Hematopoietic multipotent progenitor cell treated with erythropoietin and hydrocortisone succinate and interleukin-3 and kit ligand, for 6 days (in vitro differentiated cells): ENCODE measurements at regions not wholly inside any gene's neighbourhood (a gene's known extent, or its start where the extent isn't known, plus 50 kb on each side); places are given as distances from the start of the nearest gene placed in this dataset.

Experiments used
- DNase-seq: peaks from one replicate; pipeline ENCODE4 v3.0.0-alpha.2; 2015

DNA sequence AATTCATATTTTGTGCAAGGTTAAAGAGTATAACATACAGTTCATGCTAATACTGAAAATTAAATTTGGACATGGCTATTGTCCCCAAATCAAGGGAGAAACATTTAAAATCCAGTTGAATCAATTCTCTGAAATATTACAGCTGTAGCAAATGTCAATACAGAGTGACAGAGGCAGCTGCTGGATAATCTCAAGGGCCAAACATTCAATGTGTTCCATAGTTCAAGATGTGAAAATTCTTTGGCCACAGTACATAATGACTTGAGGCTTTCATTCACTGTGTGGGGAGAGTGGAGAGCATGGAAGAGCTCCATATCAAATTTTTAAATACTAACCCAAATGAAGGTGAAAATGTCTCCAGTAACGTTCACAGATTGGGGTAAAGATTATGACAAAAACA, 1192.8 kb upstream of the CADM2 start:
- DNase-seq: no peak

- DNase-seq: no peak
These were observed 1188.8 kb upstream of the CADM2 start for GRCh38 chr3:83769791-83770663.

GRCh38 chr3:83770664-83771402, 1188.0 kb upstream of the CADM2 start:
- DNase-seq: no peak

DNA sequence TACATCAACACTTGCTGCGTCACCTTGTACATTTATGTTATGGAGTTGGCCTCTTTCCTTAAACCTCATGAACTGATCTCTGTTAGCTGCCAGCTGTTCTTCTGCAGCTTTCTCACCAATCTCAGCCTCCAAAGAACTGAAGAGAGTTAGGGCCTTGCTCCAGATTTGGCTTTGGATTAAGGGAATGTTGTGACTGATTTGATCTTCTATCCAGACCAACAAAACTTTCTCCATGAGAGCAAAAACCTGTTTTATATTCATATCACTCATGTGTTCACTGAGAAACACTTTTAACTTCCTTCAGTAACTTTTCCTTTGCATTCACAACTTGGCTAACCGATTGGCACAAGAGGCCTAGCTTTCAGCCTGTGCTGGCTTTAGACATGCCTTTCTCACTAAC, 1156.0 kb upstream of the CADM2 start:
- no peak for DNase-seq

- no peak for DNase-seq
These were observed 1151.3 kb upstream of the CADM2 start for GRCh38 chr3:83807511-83807910.

- no peak for DNase-seq
These were observed 1145.6 kb upstream of the CADM2 start for GRCh38 chr3:83813176-83813575.

DNA sequence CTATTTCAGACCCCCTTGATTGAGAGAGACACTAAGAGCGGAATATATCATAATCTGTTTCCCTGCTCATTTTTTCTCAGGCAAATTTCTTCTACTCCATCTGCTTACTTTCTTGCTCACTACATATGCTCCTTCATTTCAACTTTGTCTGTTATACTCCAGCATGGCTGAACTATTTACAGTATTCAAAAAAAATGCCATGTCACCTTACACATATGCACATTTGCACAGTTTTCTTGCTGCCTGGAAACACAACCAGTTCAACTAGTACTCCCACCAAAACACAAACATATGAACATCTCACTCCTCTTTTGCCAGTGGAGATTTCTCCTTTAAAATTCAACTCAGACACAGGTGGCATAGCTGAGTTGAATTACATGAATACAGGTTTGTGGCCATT, 1142.1 kb upstream of the CADM2 start:
- DNase-seq: no peak

- no peak for DNase-seq
These were observed 1137.3 kb upstream of the CADM2 start for GRCh38 chr3:83821506-83821905.

DNA sequence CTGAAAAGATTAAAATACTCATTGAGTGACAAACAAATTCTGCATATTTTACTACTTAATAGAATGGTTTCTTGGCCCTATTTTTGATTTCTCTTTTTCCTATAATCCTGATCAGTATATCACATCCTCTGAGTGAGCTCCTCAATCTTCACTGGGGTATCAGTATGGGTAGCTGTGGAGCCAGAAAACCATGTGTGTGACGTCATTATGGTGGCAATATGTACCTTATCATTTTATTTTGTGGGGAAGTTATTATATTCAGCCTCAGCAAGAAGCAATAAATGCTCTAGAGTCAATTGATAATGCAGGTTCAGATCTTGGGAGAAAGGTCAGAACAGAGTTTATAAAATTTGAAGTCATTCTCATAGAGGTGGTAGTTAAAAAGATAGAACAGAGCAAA, 1135.7 kb upstream of the CADM2 start:
- no peak for DNase-seq

- no peak for DNase-seq
These were observed 1123.7 kb upstream of the CADM2 start for GRCh38 chr3:83835040-83835439.

DNA sequence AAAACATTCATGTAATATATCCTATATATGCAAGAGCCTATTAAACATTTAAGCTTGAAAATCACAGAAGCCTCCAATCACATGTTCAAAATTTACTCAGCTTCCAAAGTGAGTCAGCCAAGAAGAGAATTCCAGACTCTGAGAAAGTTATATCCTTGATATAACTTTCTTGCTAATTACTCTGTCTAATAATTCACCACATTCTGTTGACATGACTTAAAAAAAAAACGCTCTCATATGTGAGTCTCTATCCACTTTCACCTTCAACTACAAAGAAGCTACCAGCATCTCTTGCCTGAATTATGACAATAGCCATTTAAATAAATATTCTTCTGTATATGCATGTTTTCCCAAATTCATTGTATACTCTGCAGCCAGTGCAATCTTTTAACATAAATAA, 1116.3 kb upstream of the CADM2 start:
- no peak for DNase-seq

- DNase-seq: no peak
These were observed 1115.1 kb upstream of the CADM2 start for GRCh38 chr3:83843716-83844115.

DNA sequence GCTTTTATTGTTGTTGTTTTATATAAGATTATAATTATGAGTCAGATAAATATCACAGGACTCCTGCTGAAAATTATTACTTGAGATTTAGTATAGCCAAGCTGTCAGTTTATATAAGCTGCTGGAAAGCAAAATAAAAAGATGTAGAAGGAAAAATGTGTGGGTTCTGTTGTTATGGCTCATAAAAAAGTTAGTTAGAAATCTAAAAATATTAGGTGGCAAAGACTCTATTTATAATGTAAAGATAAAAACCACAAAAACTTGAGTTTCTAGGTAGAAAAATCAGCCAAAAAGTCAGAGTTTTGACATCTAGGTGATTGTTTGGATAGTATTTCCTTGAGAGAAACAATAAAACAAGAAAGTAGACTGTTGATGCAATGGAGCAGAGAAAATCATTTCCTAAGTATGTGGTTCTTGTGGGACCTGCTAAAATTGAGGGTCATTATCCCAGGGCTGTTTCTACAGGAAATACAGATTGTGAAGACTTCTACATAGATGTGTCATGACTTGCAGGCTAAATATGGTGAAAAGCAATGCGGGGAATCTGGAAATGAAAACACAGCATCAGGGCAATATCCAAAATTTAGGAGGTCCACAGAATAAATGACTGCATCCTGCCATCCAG, 1109.6 kb upstream of the CADM2 start:
- DNase-seq: no peak

DNA sequence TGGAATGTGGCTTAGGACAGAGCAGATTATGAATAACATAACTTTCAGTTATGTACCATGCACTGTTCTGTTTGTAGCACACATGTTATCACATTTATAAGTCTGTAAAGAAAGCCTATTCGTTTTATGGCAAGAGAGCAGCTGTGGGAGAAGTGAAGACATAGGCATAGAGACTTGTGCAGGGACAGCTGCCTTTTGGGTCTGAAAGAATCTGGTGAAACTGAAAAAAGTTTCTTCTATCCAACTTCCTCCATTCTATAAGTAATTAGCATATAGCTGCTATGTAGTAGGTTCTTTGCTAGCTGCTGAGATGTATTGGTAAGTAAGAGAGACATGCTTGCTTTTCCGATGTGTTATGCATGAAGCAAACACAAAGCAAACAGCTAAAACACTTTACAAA, 1095.4 kb upstream of the CADM2 start:
- no peak for DNase-seq

DNA sequence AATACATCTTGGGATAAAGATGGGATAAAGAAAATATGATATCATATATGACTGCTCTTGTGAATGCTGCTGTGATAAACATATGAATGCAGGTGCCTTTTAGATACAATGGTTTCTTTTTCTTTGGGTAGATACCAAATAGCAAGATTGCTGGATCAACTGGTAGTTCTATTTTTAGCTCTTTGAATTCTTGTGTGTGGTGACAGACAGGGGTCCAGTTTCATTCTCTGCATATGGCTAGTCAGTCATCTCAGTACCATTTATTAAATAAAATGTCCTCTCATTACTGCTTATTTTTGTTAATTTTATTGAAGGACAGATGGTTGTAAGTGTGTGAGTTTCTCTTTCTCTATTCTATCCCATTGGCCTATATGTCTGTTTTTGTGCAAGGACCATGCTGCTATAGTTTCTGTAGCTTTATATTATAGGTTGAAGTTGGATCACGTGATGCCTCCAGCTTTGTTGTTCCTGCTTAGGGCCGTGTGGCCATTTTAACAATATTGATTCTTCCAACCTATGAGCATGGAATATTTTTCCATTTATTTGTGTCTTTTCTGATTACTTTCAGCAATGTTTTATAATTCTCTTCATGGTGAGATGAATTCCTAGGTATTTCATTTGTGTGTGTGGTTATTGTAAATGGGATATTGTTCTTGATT, 1089.8 kb upstream of the CADM2 start:
- no peak for DNase-seq

- DNase-seq: no peak
These were observed 1085.2 kb upstream of the CADM2 start for GRCh38 chr3:83873550-83873949.

DNA sequence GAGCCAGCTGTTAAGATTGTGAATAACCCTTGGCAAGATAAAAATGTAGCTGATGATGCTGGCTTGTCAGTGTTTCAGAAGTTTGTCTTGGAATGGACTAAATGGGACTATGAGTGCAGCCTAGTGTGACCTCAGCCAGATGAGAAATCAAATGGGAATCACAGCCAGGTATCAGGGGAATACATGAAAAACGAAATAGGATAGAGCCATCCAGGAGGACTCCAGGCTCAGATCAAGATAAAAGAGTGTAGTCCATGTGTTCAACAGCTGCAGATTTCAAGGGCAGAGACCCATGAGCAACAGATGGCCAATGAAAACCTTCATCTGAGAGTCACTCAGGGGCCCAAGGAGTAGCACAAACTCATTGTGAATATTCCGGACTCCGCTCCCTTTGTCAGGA, 1080.9 kb upstream of the CADM2 start:
- DNase-seq: no peak

DNA sequence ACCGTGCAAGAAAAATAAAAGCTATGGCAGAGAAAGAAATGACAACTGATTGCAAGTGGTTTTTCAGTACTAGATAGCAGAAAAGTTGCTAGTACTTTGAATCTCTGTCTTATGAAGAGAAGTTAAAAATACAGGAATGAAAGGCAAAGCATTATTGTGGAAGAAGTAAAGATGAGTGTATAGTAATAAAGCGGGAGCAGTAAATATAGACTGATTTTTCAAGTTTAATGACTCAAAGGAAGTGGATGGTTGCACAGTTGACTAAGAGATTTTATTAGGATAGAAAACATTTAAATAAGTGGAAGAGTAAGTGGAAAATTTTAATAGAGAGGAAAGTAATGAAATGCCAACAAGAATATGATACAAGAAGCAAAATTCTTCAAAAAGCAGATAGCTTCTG, 1076.1 kb upstream of the CADM2 start:
- no peak for DNase-seq

DNA sequence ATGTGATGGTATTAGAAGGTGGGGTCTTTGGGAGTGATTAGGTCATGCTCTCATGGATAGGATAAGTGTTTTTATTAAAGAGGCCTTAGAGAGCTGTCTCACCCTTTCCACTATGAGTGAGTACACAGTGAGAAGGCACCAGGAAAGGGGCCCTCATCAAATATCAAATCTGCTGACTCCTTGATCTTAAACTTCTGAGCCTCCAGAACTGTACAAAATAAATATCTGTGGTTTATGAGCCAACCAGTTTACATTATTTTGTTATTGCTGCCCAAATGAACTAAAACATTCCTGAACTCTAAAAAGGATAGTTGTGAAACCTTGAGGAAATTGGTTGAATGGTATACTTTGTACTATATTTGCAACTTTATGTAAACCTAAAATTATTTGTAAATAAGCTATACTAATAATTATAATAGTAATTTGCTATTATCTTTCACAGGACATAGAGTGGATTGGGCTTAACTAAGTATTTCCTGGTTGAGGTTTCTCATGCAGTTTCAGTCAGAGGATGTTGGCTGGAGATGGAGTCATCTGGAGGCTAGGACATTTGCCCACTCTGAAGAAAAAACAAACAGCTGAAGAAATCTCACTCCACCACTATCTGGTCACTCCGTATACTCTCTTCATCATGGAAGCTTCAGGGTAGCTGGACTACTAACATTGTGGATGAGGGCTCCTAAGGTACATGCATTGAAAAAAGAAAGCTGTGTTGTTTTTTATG, 1068.6 kb upstream of the CADM2 start:
- DNase-seq: no peak

GRCh38 chr3:83890763-83891135, 1068.0 kb upstream of the CADM2 start:
- DNase-seq: no peak

DNA sequence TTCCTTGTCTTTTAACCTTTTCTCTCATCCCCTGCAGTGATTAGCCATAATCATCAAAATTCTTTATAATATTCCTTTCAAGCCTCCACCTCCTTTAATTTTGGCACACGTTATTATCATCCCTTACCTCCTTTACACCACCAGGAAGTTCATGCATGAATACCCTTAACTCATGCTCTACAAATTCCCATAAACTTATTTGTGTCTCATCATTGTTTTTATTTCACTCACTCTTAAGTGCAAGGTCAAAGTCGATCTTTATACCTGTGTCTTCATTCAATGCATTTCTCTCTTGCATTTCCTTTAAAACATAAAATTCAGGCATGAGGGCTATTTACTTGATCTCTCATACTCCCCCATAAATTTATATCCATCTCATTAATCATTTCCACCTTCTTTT, 1064.6 kb upstream of the CADM2 start:
- no peak for DNase-seq

- no peak for DNase-seq
These were observed 1062.9 kb upstream of the CADM2 start for GRCh38 chr3:83895892-83896291.
